GM19467 (cell line): ENCODE measurements at regions not wholly inside any gene's neighbourhood (a gene's known extent, or its start where the extent isn't known, plus 50 kb on each side); places are given as distances from the start of the nearest gene placed in this dataset.
"Not testable (repeated sequence)": the region's sequence is repeated elsewhere in the genome, so short reads cannot be mapped to it uniquely, and the experiment has no call there.

Source experiments
- ATAC-seq: cut with Tn5 transposase; IDR thresholded peaks from one replicate; pipeline ENCODE4 v1.9.1; 2021; ENCODE audit warnings: mild to moderate bottlenecking, moderate library complexity; ENCODE audit not compliant: unreplicated experiment

DNA sequence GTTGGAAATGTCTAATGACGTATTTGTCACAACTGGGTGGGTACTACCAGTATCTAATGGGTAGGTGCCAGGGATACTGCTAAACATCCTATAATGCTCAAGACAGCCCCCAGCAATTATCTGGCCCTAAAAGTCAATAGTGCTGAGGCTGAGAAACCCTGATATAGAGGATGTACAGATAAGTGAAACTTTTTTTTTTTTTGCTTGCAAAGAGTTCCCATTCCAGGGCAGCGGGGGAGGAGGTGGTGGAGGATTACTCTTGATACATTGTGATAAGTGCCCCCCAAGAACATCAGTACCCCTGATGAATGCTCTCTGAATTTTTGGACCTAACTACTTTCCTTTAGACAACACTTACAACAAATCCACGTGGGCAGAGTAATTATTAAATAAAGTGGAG lies 329.7 kb upstream of the SPRED2 start:
- no peak for ATAC-seq

DNA sequence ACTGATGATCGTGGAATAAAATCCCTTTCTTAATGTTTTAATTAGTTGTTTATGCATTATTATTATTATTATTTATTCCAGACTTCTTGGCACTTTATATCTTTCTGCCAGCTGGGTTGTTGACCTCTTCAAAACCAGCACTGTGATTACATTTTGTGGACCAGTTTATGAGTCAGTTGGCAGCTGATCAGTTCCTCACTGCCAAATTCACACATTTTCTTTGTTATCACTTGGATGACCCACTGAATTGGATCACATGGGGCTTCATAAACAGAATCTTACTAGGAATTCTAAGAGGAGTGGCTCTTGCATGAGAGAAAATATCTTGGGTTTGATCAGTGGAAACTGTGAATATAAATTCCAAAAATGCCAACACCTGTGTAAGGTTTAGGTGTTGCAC lies 321.8 kb upstream of the SPRED2 start:
- ATAC-seq, result no peak

DNA sequence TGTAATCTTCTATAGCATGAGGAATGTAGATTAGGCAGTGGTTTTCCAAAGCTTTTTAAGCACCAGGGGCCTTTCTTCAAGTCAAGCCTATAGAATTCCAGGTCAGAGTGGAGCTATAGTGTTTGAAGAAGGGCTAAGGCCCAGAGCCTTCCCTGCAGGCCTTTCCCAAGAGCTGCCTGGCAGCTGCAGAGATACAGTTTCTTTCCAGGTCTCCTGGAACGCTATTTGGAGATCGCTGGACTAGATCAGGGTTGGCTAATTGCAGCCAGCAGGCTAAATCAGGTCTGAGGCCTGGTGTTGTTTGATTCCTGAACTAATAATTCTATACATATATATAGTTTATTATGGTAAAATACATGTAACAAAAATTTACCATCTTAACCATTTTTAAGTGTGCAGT lies 319.0 kb upstream of the SPRED2 start:
- no peak for ATAC-seq

DNA sequence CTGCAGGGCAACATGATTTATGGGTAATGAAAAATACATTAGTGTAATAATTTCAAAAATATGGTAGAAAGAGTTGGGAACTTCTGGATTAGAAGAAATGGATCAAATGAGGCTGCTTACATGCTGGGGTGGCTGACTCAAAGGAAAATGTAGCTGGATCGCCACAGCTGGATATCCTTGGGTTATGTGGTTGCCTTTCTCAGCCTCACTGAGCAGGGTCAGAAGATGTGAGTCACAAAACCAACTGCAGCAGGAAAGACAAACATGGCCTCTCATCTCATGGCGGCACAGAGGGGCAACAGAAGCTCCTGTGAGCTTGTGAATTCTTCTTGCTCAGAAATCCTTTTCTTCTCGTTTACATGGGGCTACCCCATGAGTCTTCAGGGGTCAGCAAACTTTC lies 317.1 kb upstream of the SPRED2 start:
- ATAC-seq, result no peak

DNA sequence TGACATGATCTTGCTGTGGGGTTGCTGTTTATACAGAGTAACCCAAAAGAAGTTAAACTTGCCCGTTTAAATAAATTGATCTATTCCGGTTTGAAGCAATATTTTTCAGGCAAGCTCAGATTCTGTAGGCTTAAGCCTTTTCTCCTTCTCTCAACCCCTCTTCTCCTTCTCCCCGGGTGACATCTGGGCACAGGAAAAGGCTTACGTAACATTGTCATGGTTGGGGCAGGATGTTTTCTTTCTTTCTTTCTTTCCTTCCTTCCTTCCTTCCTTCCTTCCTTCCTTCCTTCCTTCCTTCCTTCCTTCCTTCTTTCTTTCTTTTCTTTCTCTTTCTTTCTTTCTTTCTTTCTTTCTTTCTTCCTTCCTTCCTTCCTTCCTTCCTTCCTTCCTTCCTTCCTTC lies 315.5 kb upstream of the SPRED2 start:
- ATAC-seq, result not testable (repeated sequence)

DNA sequence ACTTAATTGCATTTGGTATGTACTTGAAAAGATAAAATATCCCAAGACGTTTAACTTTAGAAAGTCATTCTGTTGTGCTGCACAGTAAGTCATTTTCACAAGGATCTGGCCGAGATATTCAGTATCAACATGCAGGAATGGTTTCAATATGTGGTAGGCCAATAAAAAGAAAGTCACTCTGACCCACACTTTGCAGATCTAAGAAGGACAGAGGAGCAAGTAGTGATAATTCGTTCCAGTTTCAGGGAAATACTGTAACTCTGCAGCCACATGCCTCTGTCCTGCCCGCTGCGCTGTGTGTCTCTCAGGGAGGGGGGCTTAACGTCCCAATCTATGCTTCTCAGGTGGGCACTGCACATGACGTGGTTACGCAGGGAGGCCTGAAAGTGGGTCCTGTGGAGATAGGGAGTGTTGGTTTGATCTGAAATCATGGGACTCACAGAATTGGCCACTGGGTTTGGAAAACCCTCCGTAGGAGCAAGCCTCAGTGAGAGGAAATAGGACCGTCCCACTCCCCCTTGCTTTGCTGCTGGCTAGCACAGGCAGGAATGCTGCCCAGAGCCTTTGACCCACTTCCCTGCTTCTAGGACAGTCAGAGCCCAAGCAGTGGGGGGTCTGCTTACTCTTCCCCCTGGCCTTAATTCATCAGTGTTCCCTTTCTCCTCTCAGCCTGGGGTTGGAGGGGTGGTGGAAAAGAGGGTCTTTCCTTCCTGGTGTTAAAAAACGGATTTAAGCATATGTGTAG lies 314.7 kb upstream of the SPRED2 start:
- ATAC-seq, result no peak

DNA sequence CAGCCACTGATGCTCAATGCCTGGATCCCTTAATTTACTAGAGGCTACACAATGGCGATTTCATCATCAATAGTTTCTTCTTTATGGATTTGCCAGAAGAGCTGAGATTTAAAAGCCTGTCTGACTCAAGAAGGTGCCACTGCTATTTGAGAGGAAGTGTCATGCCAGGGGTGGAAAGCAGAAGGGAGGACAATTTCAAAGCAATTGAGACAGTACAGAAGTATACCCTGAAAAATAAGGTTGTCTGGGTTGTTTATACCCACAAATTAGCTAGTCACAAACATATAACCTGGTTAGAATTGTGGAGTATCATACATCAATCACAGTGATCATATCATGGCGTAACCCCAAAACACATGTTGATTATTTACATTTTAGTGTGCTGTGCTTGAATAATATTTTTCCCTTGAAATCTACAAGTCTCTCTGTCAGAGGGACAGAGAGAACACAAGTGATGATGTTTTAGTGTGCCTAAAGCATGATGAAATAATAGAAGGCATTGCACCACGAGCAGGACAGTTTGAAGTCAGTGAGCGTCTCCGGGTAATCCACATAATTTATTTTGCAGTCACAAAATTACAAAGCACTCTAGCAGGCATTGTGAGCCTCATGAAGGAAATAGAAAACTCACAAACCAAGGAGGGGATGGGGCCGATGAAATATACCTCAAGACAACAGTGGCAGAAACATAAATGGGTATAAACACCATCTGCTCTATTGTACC lies 312.2 kb upstream of the SPRED2 start:
- ATAC-seq, result no peak

DNA sequence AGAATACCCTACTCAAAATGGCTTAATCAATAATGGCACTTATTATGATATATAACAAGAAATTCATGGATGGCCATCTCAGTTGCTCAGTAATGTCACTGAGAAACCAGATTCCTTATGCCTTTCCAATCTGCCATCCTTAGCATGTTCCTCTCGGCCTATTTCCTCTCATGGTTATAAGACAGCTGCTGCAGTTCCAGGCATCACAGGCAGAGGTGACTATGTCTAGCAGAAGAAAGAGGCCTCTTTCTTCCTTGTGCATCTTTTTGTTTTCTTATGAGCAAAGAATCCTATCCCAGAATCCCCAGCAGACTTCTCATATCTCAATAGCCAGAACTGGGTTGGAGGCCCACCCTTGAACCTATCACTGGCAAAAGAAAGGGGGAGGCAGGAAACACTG lies 310.6 kb upstream of the SPRED2 start:
- no peak for ATAC-seq

DNA sequence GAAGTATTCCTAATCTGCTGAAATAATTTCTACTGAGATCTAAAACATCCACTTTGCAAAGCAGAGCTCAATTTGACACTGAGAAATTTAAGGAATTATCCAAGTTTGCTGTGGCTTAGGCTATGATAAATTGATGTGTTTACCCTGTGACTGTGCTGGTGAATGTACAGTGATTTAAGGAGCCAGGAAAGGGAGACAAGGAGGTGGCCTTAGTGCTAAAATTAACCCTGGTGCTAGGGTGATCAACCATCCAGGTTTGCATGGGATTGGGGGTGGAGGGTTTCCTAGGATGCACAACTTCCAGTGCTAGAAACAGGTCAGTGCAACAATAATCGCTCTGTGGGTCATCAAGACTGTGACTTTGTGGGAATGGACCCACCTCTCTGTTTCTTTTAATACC lies 307.5 kb upstream of the SPRED2 start:
- no peak for ATAC-seq

DNA sequence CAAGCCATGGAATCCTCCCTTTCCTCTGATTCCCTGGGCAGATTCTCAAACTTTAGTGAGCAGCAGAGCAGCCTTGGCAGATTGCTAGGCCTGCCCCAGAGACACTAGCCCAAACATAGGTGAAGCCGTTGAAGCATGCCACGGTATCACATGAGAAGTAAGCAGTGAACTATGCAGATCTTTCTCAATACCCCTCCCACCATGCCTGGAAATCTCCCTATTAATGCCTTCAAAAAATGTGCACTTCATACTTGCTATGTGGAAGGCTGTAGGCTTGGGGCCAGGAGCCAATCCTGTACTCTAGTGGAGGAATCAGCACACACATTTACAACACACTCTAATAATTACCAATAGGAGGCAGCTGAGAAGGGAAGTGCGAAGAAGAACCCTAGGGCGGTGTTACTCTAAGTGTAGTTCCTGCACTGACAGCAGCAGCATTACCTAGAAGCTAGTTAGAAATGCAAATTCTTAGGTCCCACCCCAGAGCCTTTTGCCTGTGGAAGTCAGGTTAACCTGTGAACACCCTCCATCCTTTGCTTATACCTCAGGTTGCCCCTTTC lies 305.1 kb upstream of the SPRED2 start:
- ATAC-seq, result no peak

DNA sequence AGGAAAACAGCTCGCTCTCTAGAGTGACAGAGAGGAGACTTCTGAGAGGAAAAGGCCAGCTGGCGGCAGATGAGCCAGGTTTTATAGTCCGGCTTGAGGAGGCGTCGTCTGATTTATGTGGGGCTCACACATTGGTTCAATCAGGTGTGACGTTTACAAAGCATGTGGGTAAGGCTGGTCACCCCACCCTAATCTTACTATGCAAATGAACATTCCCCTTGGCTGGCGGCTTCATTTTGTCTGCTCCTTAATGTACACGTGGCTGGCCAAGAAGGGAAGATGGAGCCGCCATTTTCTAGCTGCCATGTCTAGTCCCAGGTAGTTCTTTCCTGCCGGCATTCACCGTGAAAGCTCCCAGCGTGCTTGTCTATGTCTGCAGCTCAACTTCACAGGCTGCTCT lies 299.1 kb upstream of the SPRED2 start:
- no peak for ATAC-seq

DNA sequence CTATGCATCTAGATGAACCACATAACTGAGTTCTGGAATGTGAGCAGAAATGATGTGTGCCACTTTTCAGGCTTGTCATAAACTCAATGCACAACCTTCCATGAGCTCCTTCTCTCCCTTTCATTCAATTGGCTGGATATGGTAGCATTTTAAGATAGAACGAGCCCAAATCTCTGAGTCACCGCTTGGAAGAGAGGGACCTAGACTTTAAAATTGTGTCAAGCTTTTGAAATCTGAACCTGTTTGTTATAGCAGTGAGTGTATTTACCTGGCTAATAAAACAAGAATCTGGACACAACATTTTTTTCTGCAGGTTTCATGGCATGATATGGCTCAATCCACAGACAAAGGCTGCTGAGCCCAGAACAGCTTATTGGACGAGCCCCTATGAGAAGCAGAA lies 297.8 kb upstream of the SPRED2 start:
- ATAC-seq, result no peak

DNA sequence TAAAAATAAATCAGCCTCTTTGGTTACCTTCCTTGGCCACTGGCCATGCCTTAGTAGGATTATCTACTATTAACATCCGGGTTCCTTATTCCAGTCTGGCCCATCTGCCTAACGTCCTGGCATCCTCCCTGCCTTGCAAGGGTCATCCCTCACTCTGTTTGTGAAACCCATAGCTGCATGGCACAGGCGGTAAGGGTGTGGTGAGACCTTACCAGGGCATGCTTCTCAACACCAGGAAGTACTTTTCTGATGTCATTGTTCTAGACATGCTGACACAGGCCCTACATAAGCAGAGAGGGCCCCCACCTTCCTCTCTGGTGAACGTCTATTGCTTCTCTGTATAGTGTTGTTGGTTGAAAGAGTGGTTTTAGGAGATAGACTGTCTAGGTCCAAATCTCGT lies 296.8 kb upstream of the SPRED2 start:
- no peak for ATAC-seq

DNA sequence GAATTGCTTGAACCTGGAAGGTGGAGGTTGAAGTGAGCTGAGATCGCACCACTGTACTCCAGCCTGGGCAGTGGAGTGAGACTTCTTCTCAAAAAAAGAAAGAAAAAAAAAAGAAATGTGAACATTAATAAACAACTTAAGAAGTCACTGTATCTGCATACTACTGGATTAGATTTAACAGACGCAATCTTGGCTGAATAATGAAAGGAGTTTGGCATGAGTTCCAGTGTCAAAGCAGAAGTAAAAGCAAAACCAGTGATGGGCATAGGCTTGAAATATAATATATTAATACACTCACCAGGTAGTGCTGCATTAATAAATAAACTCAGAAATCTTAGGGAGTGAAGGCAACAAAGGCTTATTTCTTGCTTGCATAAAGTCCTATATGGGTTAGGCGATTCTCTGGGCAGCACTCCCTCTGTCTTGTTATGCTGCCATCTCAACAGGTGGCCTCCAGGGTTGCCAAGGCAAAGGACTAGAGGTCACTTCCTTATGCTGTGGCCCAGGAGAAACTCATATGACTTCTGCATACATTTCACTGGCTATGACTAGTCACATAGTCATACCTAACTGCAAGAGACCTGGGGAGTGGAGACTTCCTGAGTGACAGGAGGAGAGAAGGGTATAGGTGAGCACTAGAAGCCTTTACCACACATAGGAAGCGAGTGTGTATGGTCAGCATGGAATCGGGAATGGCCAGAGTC lies 296.2 kb upstream of the SPRED2 start:
- ATAC-seq, result no peak

DNA sequence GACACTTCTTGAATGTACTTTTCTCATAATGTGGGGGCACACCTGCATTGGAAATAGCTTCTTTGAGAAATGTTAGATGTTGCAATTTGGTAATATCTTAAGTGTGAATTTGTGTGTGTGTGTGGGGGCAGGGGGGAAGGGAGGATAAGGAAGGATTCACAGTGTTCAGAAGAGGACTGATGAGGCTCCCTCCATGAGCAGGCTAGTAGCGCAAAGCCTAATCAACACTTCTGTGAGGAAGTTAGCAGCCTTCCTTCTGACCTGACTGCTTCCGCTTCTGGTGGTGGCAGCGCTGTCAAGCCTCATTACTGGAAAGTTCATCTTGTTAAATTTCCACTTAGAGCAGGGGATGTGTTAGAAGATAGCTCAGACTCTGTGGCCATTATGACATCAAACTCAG lies 295.4 kb upstream of the SPRED2 start:
- no peak for ATAC-seq

DNA sequence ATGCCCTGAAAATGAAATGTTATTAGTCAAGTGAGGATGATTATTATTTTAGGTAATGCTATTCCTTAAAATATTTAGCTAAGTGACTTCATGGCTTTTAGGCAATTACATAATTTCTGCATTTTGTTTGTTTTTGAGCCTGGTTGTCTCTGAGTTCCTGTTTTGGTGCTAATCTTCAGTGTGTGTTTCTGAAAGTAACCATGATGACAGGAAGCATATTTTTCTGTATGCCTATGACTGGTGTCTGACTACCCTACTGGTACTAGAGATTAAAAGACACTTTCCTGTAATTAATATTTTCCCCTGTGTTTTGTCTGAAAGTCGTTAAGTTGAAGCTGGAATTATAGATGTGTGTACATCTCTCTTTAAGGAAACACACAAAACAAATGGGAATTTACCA lies 295.0 kb upstream of the SPRED2 start:
- no peak for ATAC-seq

DNA sequence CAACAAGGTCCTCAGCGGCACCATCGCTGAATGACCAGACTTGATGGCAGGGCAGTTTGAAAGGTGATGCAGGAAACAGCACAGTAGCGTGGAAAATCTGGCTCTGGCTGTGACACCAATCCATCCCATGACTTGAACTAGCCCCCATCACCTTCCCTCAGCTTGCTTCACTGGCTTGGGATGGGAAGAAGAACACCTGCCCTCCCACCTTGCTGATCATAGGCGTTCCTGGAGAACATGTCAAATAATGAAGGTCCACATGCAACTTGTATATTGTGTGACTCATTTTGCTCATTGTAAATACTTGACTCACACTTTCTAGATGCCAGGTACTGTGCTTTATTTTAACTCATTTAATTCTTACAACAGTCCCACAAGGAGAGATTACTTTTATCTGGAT lies 292.4 kb upstream of the SPRED2 start:
- no peak for ATAC-seq

DNA sequence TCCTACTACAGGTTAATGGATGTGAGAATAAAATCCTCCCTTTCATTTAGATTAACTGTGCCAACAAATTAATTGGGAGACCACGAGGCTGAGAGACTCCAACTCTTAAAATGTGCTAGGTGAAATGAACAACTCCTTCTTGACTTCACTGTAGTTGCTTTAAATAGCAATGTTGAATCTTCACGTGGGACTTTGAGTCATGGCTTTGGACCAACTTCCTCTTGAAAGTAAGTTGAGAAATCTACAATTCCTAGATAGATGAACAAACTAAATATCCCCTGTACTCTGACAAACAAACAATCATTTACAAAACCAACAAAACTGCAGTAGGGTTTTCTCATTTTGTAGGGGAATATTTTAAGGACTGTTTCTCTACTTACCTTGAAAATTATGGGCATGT lies 291.9 kb upstream of the SPRED2 start:
- no peak for ATAC-seq

DNA sequence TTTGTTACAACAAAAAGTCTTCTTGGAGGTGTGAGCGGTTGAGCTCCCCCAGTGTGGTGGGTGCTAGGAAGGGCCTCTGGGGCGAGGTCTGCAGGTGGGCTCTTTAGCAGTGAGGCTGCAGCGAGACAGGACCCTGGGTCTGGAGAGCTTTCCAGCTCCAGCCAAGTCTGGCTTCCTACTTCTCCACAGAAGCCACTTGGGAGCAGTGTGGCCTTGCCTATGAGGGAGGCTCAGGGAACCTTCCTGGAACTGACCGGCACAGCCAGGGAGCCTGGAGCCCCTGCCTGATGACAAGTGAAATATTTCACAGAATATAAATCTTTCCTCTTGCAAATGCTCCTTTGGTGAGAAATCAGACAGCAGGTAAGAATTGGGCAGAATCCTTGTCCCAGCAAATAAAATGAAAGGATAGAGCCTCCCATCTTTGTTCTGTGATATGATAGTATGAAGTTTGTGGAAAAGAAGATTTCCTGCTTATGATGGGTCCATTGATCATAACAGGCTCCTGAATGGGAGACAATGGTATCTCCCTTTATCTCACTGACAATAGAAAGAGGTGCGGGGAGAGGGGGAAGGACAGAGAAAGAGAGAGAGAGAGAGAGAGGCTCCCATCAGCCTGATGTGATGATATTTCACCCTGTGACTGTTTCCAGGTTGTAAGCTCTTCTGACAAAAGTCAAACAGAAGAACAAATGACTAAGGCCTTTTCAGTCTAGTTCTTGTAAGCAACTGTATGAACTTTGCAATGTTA lies 289.8 kb upstream of the SPRED2 start:
- no peak for ATAC-seq

DNA sequence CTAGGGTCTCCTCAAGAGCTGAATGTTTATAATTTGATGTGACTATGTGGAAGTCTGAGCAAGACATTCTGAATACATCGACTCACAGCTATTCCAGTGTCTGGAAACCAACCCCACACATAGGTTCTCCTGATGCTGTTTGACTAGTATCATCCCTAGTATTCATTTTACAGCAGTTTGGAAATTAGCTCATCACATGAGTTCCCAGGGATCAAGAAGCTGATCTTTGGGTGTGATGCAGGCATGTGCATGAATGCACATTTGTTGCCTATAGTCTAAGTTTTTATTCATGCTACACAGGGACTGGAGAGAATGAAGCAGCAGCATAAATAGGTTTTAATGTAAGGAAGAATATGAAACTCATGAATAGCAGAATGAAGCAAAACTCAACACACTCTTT lies 284.3 kb upstream of the SPRED2 start:
- no peak for ATAC-seq

DNA sequence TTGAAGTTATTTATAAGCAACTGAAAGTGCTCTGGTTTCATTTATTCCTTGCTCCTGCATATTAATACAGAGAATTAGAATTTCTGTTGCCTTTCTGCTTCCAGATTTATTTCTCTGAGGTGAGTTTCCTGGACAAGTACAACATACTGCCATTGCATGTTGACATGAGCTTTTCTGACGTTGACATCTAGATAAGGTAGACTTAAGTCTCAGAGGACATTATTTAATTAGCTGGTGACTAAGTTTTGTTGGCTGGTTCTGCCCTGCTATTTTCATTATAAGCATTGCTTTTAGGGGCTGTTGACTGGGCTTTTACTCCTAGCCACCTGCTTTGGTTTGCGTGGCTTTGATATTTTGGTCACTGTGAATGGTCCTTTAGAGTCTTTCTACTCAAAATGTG lies 282.9 kb upstream of the SPRED2 start:
- ATAC-seq, result no peak
